ENCODE measurements at regions not wholly inside any gene's neighbourhood (a gene's known extent, or its start where the extent isn't known, plus 50 kb on each side); places are given as distances from the start of the nearest gene placed in this dataset.

DNA sequence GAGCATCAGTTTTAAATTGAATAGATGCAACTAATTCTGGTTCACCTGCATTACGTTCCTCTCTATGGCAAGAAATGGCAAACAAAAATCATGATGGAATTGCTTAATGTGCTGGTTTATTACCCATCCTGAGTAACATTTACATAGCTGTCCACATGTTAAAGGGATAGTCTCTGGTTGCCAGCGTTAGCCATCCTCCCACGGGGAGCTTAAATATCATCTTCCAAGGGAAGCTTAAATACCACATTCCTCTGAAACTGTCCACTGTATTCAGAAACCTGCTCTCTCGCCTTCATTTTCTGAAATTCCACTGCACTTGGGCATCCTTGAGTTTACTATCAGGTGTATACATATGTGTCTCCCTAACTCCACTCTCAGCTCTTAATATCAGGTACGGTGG is 586.6 kb downstream of the TLL1 start:
- TF ChIP-seq, protein P1, sequence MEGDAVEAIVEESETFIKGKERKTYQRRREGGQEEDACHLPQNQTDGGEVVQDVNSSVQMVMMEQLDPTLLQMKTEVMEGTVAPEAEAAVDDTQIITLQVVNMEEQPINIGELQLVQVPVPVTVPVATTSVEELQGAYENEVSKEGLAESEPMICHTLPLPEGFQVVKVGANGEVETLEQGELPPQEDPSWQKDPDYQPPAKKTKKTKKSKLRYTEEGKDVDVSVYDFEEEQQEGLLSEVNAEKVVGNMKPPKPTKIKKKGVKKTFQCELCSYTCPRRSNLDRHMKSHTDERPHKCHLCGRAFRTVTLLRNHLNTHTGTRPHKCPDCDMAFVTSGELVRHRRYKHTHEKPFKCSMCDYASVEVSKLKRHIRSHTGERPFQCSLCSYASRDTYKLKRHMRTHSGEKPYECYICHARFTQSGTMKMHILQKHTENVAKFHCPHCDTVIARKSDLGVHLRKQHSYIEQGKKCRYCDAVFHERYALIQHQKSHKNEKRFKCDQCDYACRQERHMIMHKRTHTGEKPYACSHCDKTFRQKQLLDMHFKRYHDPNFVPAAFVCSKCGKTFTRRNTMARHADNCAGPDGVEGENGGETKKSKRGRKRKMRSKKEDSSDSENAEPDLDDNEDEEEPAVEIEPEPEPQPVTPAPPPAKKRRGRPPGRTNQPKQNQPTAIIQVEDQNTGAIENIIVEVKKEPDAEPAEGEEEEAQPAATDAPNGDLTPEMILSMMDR (IDR thresholded peaks at IDR 0.05) = no peak
- TF ChIP-seq POLR2A (IDR thresholded peaks at IDR 0.05) = no peak

Data from prostate gland (tissue), 2 donors.